ENCODE measurements at regions not wholly inside any gene's neighbourhood (a gene's known extent, or its start where the extent isn't known, plus 50 kb on each side); places are given as distances from the start of the nearest gene placed in this dataset.
"Not testable (repeated sequence)": the region's sequence is repeated elsewhere in the genome, so short reads cannot be mapped to it uniquely, and the experiment has no call there.

GRCh38 chr4:127484117-127484516 is 148.6 kb upstream of the INTU start:
- no peaks in the 10 kb centered on the region for H3K9me3 ChIP-seq
- TF ChIP-seq POLR2A (IDR thresholded peaks at IDR 0.05): no peak
- no peak for TF ChIP-seq CTCF (IDR thresholded peaks at IDR 0.05)
- H3K27ac ChIP-seq: no peak overlapping the region
- no peaks in the 10 kb centered on the region for H3K4me1 ChIP-seq
- no peaks in the 10 kb centered on the region for H3K36me3 ChIP-seq
- H3K4me3 ChIP-seq: no peak overlapping the region
- no peak for DNase-seq
- H3K27me3 ChIP-seq: no peaks in the 10 kb centered on the region

- H3K27me3 ChIP-seq: no peaks in the 10 kb centered on the region
- TF ChIP-seq POLR2A (IDR thresholded peaks at IDR 0.05) (no peak), CTCF (IDR thresholded peaks at IDR 0.05) (no peak)
- no peaks in the 10 kb centered on the region for H3K36me3 ChIP-seq
- H3K9me3 ChIP-seq: no peaks in the 10 kb centered on the region
- no peak overlapping the region for H3K27ac ChIP-seq
- no peak for DNase-seq
- no peaks in the 10 kb centered on the region for H3K4me1 ChIP-seq
- no peak overlapping the region for H3K4me3 ChIP-seq
Measured at GRCh38 chr4:127486248-127486647, 146.5 kb upstream of the INTU start.

- Histone ChIP-seq H3K27ac (no peak overlapping the region), H3K27me3 (no peaks in the 10 kb centered on the region), H3K36me3 (no peaks in the 10 kb centered on the region), H3K4me3 (no peak overlapping the region), H3K4me1 (no peaks in the 10 kb centered on the region), H3K9me3 (no peaks in the 10 kb centered on the region)
- DNase-seq: no peak
- TF ChIP-seq CTCF (IDR thresholded peaks at IDR 0.05) (no peak), POLR2A (IDR thresholded peaks at IDR 0.05) (no peak)
Measured at GRCh38 chr4:127491571-127491970, 141.2 kb upstream of the INTU start.

GRCh38 chr4:127496875-127497274 is 135.9 kb upstream of the INTU start:
- DNase-seq: not testable (repeated sequence)

GRCh38 chr4:127498366-127498765 is 134.4 kb upstream of the INTU start:
- TF ChIP-seq POLR2A (IDR thresholded peaks at IDR 0.05) (no peak), CTCF (IDR thresholded peaks at IDR 0.05) (no peak)
- Histone ChIP-seq H3K36me3 (no peaks in the 10 kb centered on the region), H3K27me3 (no peaks in the 10 kb centered on the region), H3K27ac (no peak overlapping the region), H3K4me3 (no peak overlapping the region), H3K9me3 (no peaks in the 10 kb centered on the region), H3K4me1 (no peaks in the 10 kb centered on the region)
- no peak for DNase-seq

More at GRCh38 chr4:127496875-127497274, 135.9 kb upstream of the INTU start:
- H3K4me3 ChIP-seq, H3K36me3 ChIP-seq, H3K27ac ChIP-seq, H3K4me1 ChIP-seq, H3K27me3 ChIP-seq, H3K9me3 ChIP-seq: not testable (repeated sequence)

- no peak for DNase-seq
- no peaks in the 10 kb centered on the region for H3K4me1 ChIP-seq
- no peak for TF ChIP-seq POLR2A (IDR thresholded peaks at IDR 0.05)
- TF ChIP-seq CTCF (IDR thresholded peaks at IDR 0.05): no peak
- no peaks in the 10 kb centered on the region for H3K9me3 ChIP-seq
- no peaks in the 10 kb centered on the region for H3K36me3 ChIP-seq
- H3K27ac ChIP-seq: no peak overlapping the region
- H3K4me3 ChIP-seq: no peak overlapping the region
- H3K27me3 ChIP-seq: no peaks in the 10 kb centered on the region
Measured at GRCh38 chr4:127500242-127500641, 132.5 kb upstream of the INTU start.

Data from Peyer's patch (tissue), 4 donors.